DOHH2 (cell line): ENCODE measurements at regions not wholly inside any gene's neighbourhood (a gene's known extent, or its start where the extent isn't known, plus 50 kb on each side); places are given as distances from the start of the nearest gene placed in this dataset.

Experiments used
- H3F3A ChIP-seq: fragments of 200-600 bp; sonication (generic), shearing (Covaris generic); 2 replicates; pipeline ENCODE4 v1.6.0; 2016; ENCODE audit warnings: antibody characterized with exemption, mild to moderate bottlenecking; ENCODE audit not compliant: control insufficient read depth, insufficient read depth
- H3K27ac ChIP-seq: fragments of 200-600 bp; sonication (generic); 2 replicates; pipeline ENCODE4 v1.5.1; 2014; ENCODE audit warnings: low read depth, mild to moderate bottlenecking, low read length, moderate library complexity
- H3K27me3 ChIP-seq: fragments of 200-600 bp; sonication (generic); 2 replicates; pipeline ENCODE4 v1.6.1; 2014; ENCODE audit warnings: mild to moderate bottlenecking, low read length, mixed read lengths; ENCODE audit not compliant: control insufficient read depth
- H3K36me3 ChIP-seq: fragments of 200-600 bp; sonication (generic); 2 replicates; pipeline ENCODE4 v1.6.1; 2014; ENCODE audit warnings: mild to moderate bottlenecking, low read length, moderate library complexity, mixed read lengths; ENCODE audit not compliant: control insufficient read depth
- H3K4me1 ChIP-seq: fragments of 200-600 bp; sonication (generic); 2 replicates; pipeline ENCODE4 v1.6.1; 2014; ENCODE audit warnings: mild to moderate bottlenecking, low read length, mixed read lengths; ENCODE audit not compliant: control insufficient read depth
- H3K4me2 ChIP-seq: fragments of 200-600 bp; sonication (generic); 2 replicates; pipeline ENCODE4 v1.6.0; 2014; ENCODE audit warnings: mild to moderate bottlenecking, low read length, moderate library complexity
- H3K4me3 ChIP-seq: fragments of 200-600 bp; sonication (generic); 2 replicates; pipeline ENCODE4 v1.5.1; 2014; ENCODE audit warnings: mild to moderate bottlenecking, low read length, mixed read lengths
- H3K79me2 ChIP-seq: fragments of 200-600 bp; sonication (generic); 2 replicates; pipeline ENCODE4 v1.6.1; 2014; ENCODE audit warnings: mild to moderate bottlenecking, low read length, mixed read lengths; ENCODE audit not compliant: control insufficient read depth
- H3K9me2 ChIP-seq: fragments of 200-600 bp; sonication (generic); replicated peaks from 2 replicates; pipeline ENCODE4 v1.6.1; 2014; ENCODE audit warnings: mild to moderate bottlenecking, low read length, mixed read lengths; ENCODE audit not compliant: control insufficient read depth
- H3K9me3 ChIP-seq: fragments of 200-600 bp; sonication (generic); 2 replicates; pipeline ENCODE4 v1.6.1; 2014; ENCODE audit warnings: antibody characterized with exemption, low read length, mixed read lengths; ENCODE audit not compliant: control insufficient read depth, insufficient read depth
- H4K20me1 ChIP-seq: fragments of 200-600 bp; sonication (generic); 2 replicates; pipeline ENCODE4 v1.6.0; 2014; ENCODE audit warnings: low read depth, mild to moderate bottlenecking, antibody characterized with exemption, low read length, moderate library complexity; ENCODE audit not compliant: control insufficient read depth, insufficient read depth
- EZH2phosphoT487 ChIP-seq: fragments of 200-600 bp; sonication (generic); IDR thresholded peaks from 2 replicates; pipeline ENCODE4 v1.6.1; 2017; ENCODE audit warnings: borderline replicate concordance, mild to moderate bottlenecking, antibody characterized with exemption, low read length, moderate library complexity, mixed read lengths
- TF ChIP-seq, protein P1 (sequence below): fragments of 200-600 bp; sonication (generic); IDR thresholded peaks from one replicate; pipeline ENCODE4 v1.5.1; 2014; ENCODE audit warnings: antibody characterized with exemption, mild to moderate bottlenecking, low read depth, low read length; ENCODE audit not compliant: poor library complexity, severe bottlenecking

- no peaks in the 10 kb centered on the region for H3K4me1 ChIP-seq
- no peak overlapping the region for H3K4me3 ChIP-seq
- no peak overlapping the region for H3K4me2 ChIP-seq
- no peaks in the 10 kb centered on the region for H3K9me2 ChIP-seq
- H3K27ac ChIP-seq: no peak overlapping the region
- no peak for TF ChIP-seq EZH2phosphoT487
- TF ChIP-seq, protein P1, sequence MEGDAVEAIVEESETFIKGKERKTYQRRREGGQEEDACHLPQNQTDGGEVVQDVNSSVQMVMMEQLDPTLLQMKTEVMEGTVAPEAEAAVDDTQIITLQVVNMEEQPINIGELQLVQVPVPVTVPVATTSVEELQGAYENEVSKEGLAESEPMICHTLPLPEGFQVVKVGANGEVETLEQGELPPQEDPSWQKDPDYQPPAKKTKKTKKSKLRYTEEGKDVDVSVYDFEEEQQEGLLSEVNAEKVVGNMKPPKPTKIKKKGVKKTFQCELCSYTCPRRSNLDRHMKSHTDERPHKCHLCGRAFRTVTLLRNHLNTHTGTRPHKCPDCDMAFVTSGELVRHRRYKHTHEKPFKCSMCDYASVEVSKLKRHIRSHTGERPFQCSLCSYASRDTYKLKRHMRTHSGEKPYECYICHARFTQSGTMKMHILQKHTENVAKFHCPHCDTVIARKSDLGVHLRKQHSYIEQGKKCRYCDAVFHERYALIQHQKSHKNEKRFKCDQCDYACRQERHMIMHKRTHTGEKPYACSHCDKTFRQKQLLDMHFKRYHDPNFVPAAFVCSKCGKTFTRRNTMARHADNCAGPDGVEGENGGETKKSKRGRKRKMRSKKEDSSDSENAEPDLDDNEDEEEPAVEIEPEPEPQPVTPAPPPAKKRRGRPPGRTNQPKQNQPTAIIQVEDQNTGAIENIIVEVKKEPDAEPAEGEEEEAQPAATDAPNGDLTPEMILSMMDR: no peak
- H3K36me3 ChIP-seq: no peaks in the 10 kb centered on the region
- no peaks in the 10 kb centered on the region for H3K79me2 ChIP-seq
- no peaks in the 10 kb centered on the region for H3F3A ChIP-seq
- peaks cover 2% of the 10 kb centered on the region; the same call in 1 of the 2 replicates for H3K27me3 ChIP-seq
- H4K20me1 ChIP-seq: no peaks in the 10 kb centered on the region
- no peaks in the 10 kb centered on the region for H3K9me3 ChIP-seq
Observed at GRCh38 chr10:60491162-60491561, 101.5 kb upstream of the ANK3 start.

GRCh38 chr10:60490013-60490412, 100.3 kb upstream of the ANK3 start:
- Histone ChIP-seq H3K9me3 (no peaks in the 10 kb centered on the region), H3K4me2 (no peak overlapping the region), H3K27ac (no peak overlapping the region)

GRCh38 chr10:60488111-60488669, 98.5 kb upstream of the ANK3 start:
- H3K9me2 ChIP-seq: no peaks in the 10 kb centered on the region
- no peaks in the 10 kb centered on the region for H3F3A ChIP-seq
- no peak overlapping the region for H3K4me2 ChIP-seq
- H3K4me1 ChIP-seq: no peaks in the 10 kb centered on the region
- H3K27ac ChIP-seq: no peak overlapping the region
- H3K4me3 ChIP-seq: no peak overlapping the region
- H4K20me1 ChIP-seq: no peaks in the 10 kb centered on the region
- H3K79me2 ChIP-seq: no peaks in the 10 kb centered on the region
- H3K36me3 ChIP-seq: no peaks in the 10 kb centered on the region
- H3K27me3 ChIP-seq: peaks cover 6% of the 10 kb centered on the region; the same call in 1 of the 2 replicates
- no peaks in the 10 kb centered on the region for H3K9me3 ChIP-seq
- TF ChIP-seq, protein P1: no peak
- no peak for TF ChIP-seq EZH2phosphoT487

More at GRCh38 chr10:60490013-60490412, 100.3 kb upstream of the ANK3 start:
- peaks cover 3% of the 10 kb centered on the region; the same call in 1 of the 2 replicates for H3K27me3 ChIP-seq
- no peaks in the 10 kb centered on the region for H3K36me3 ChIP-seq
- H3K4me3 ChIP-seq: no peak overlapping the region
- no peaks in the 10 kb centered on the region for H3K79me2 ChIP-seq
- TF ChIP-seq EZH2phosphoT487: no peak
- TF ChIP-seq, protein P1: no peak
- no peaks in the 10 kb centered on the region for H3K4me1 ChIP-seq
- no peaks in the 10 kb centered on the region for H4K20me1 ChIP-seq
- no peaks in the 10 kb centered on the region for H3K9me2 ChIP-seq
- no peaks in the 10 kb centered on the region for H3F3A ChIP-seq
